HG02885 (cell line): ENCODE measurements at regions not wholly inside any gene's neighbourhood (a gene's known extent, or its start where the extent isn't known, plus 50 kb on each side); places are given as distances from the start of the nearest gene placed in this dataset.
"Not testable (repeated sequence)": the region's sequence is repeated elsewhere in the genome, so short reads cannot be mapped to it uniquely, and the experiment has no call there.

Experiments
- ATAC-seq: cut with Tn5 transposase; IDR thresholded peaks from one replicate; pipeline ENCODE4 v1.9.1; 2021; ENCODE audit warnings: mild to moderate bottlenecking; ENCODE audit not compliant: unreplicated experiment, poor library complexity

GRCh38 chr16:31718998-31719397 lies 154.6 kb upstream of the ZNF267 start:
- no peak for ATAC-seq

- no peak for ATAC-seq
Observed at GRCh38 chr16:31727553-31727952, 146.1 kb upstream of the ZNF267 start.

- ATAC-seq, result no peak
Observed at GRCh38 chr16:31734265-31734664, 139.3 kb upstream of the ZNF267 start.

- not testable (repeated sequence) for ATAC-seq
Observed at GRCh38 chr16:31745098-31745497, 128.5 kb upstream of the ZNF267 start.

- no peak for ATAC-seq
Observed at GRCh38 chr16:31745900-31746299, 127.7 kb upstream of the ZNF267 start.

- ATAC-seq, result no peak
Observed at GRCh38 chr16:31754998-31755615, 118.5 kb upstream of the ZNF267 start.

- no peak for ATAC-seq
Observed at GRCh38 chr16:31764103-31764502, 109.5 kb upstream of the ZNF267 start.

- ATAC-seq, result no peak
Observed at GRCh38 chr16:31767267-31767666, 106.3 kb upstream of the ZNF267 start.

- no peak for ATAC-seq
Observed at GRCh38 chr16:31780342-31780741, 93.3 kb upstream of the ZNF267 start.

- no peak for ATAC-seq
Observed at GRCh38 chr16:31785126-31785525, 88.5 kb upstream of the ZNF267 start.

GRCh38 chr16:31807086-31807485 lies 66.5 kb upstream of the ZNF267 start:
- no peak for ATAC-seq

GRCh38 chr16:31810863-31811262 lies 62.7 kb upstream of the ZNF267 start:
- ATAC-seq, result no peak

- not testable (repeated sequence) for ATAC-seq
Observed at GRCh38 chr16:31816141-31816540, 57.5 kb upstream of the ZNF267 start.

GRCh38 chr16:31819386-31819785 lies 54.2 kb upstream of the ZNF267 start:
- no peak for ATAC-seq

- ATAC-seq, result no peak
Observed at GRCh38 chr16:31819948-31820347, 53.7 kb upstream of the ZNF267 start.
